Left lung (tissue), 4 donors: ENCODE measurements at regions not wholly inside any gene's neighbourhood (a gene's known extent, or its start where the extent isn't known, plus 50 kb on each side); places are given as distances from the start of the nearest gene placed in this dataset.

ENCODE experiments used
- ATAC-seq: fragments of 200-7000 bp; cut with Tn5 transposase; one replicate; pipeline ENCODE4 v1.9.1; 2020; ENCODE audit warnings: moderate library complexity
- DNase-seq, 4 donors: peaks; one replicate each; pipeline ENCODE4 v3.0.0-alpha.2; 2013 to 2020
- H3K27ac ChIP-seq, 2 donors: fragments of 200-600 bp; sonication (generic) in 1 of 2; one replicate each; pipeline versions ENCODE4 v1.5.0 to v1.8.0; 2020 to 2021
- H3K27me3 ChIP-seq, 2 donors: fragments of 200-600 bp; sonication (generic) in 1 of 2; one replicate each; pipeline versions ENCODE4 v1.5.0 to v1.8.0; 2020 to 2021
- H3K36me3 ChIP-seq, 2 donors: fragments of 200-600 bp; sonication (generic) in 1 of 2; one replicate each; pipeline versions ENCODE4 v1.5.0 to v1.8.0; 2020 to 2021
- H3K4me1 ChIP-seq, 2 donors: fragments of 200-600 bp; one replicate each; pipeline ENCODE4 v1.8.0; 2021
- H3K4me3 ChIP-seq, 2 donors: fragments of 200-600 bp; sonication (generic) in 1 of 2; one replicate each; pipeline versions ENCODE4 v1.5.0 to v1.8.0; 2020 to 2021; ENCODE audit warnings: mild to moderate bottlenecking in 1 of 2
- H3K9me3 ChIP-seq, 2 donors: fragments of 200-600 bp; sonication (generic) in 1 of 2; one replicate each; pipeline versions ENCODE4 v1.5.0 to v1.8.0; 2020 to 2021
- CTCF ChIP-seq, 2 donors: fragments of 200-600 bp; sonication (generic) in 1 of 2; IDR thresholded peaks; one replicate each; pipeline versions ENCODE4 v1.5.0 to v1.8.0; 2021; ENCODE audit warnings: antibody characterized with exemption in 2 of 2
- intact Hi-C, 2 donors: fragments of 100-400 bp; cut with DNase I; formaldehyde crosslinking; loops; one replicate each; pipeline versions ENCODE4 v1.11.2 to v1.14.2; 2022
- donor health status: DM: no; HTN: yes; CAD: no.
- donor health status: DM: no; HTN: no; CAD: no.

- no peaks in the 10 kb centered on the region for H3K36me3 ChIP-seq
- DNase-seq (peak in 1 of 4 donors; percentile 62), ATAC-seq (peak; percentile 54)
- peaks cover 0 to 11% of the 10 kb centered on the region in 2 donors for H3K27me3 ChIP-seq
- intact Hi-C loops, result no loop called here
- no peak overlapping the region for H3K4me3 ChIP-seq
- TF ChIP-seq CTCF (IDR thresholded peaks at IDR 0.05), result no peak
- no peak overlapping the region for H3K27ac ChIP-seq
- no peaks in the 10 kb centered on the region for H3K9me3 ChIP-seq
- H3K4me1 ChIP-seq, result no peaks in the 10 kb centered on the region
Observed at GRCh38 chr17:72270273-72270924, 149.6 kb downstream of the SOX9 start.

- Histone ChIP-seq H3K4me3 (no peak overlapping the region), H3K27ac (no peak overlapping the region), H3K36me3 (no peaks in the 10 kb centered on the region), H3K4me1 (no peaks in the 10 kb centered on the region), H3K27me3 (peaks cover 0 to 5% of the 10 kb centered on the region in 2 donors), H3K9me3 (no peaks in the 10 kb centered on the region)
- ATAC-seq (no peak), DNase-seq (no peak)
- no peak for TF ChIP-seq CTCF (IDR thresholded peaks at IDR 0.05)
- intact Hi-C loops, result no loop called here
Observed at GRCh38 chr17:72271603-72272002, 150.8 kb downstream of the SOX9 start.

- Histone ChIP-seq H3K36me3 (no peaks in the 10 kb centered on the region), H3K9me3 (no peaks in the 10 kb centered on the region), H3K27me3 (peaks cover 0 to 2% of the 10 kb centered on the region in 2 donors), H3K4me1 (no peaks in the 10 kb centered on the region), H3K27ac (no peak overlapping the region), H3K4me3 (no peak overlapping the region)
- intact Hi-C loops, result no loop called here
- ATAC-seq (no peak), DNase-seq (peak in 1 of 4 donors; percentile 28)
- no peak for TF ChIP-seq CTCF (IDR thresholded peaks at IDR 0.05)
Observed at GRCh38 chr17:72273289-72274056, 152.7 kb downstream of the SOX9 start.

- no peak overlapping the region for H3K4me3 ChIP-seq
- H3K36me3 ChIP-seq, result no peaks in the 10 kb centered on the region
- H3K27ac ChIP-seq, result no peak overlapping the region
- TF ChIP-seq CTCF (IDR thresholded peaks at IDR 0.05), result no peak
- no peak for ATAC-seq
- H3K4me1 ChIP-seq, result no peaks in the 10 kb centered on the region
- H3K9me3 ChIP-seq, result no peaks in the 10 kb centered on the region
- intact Hi-C loops, result no loop called here
- DNase-seq, result no peak
- no peaks in the 10 kb centered on the region for H3K27me3 ChIP-seq
Observed at GRCh38 chr17:72274614-72275013, 153.8 kb downstream of the SOX9 start.

GRCh38 chr17:72280881-72281280 is 160.1 kb downstream of the SOX9 start:
- no peak for ATAC-seq
- H3K4me3 ChIP-seq, result no peak overlapping the region
- no peak for TF ChIP-seq CTCF (IDR thresholded peaks at IDR 0.05)
- DNase-seq, result no peak
- H3K36me3 ChIP-seq, result no peaks in the 10 kb centered on the region
- H3K4me1 ChIP-seq, result no peaks in the 10 kb centered on the region
- no peaks in the 10 kb centered on the region for H3K27me3 ChIP-seq
- H3K9me3 ChIP-seq, result no peaks in the 10 kb centered on the region
- intact Hi-C loops, result no loop called here
- no peak overlapping the region for H3K27ac ChIP-seq
